ENCODE measurements at regions not wholly inside any gene's neighbourhood (a gene's known extent, or its start where the extent isn't known, plus 50 kb on each side); places are given as distances from the start of the nearest gene placed in this dataset.

DNA sequence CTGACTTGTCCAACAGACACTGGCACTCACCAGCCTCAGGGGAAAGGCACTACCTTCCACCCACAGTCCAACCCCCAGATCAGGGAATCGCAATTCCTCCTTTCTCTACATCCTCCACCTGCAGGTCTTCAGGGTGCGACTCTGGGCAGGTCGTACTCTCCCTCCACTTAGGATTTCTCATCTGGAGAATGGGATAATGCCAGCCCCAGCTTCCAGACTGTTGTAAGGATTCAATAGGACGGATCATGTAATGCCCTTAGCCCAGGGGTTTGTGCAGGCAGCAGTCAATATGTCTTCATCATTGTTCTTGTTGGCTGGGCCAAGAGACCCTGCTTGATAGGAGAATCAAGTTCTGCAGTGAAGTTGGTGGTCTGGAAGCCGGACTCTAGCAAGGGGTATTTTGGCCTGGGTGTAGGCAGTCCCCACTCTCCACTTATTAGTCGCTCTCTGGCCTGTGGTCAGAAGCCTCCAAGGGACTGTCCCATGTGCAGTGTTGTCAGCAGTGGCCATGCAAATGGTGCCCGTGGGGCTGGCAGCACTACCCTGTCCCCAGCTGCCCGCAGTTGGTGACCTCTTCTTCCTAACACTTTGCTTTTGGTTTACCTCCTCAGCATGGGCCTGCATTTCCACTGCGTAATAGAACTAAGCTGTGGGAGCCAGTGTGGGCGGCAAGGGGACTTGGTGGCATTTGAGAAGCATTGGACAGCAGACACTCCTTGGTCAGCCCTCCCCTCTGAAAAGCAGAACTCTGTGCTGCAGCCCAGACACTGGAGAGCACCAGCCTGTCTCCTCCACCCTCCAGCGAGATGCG is 172.4 kb upstream of the HS6ST1 start:
- TF ChIP-seq, protein P1, sequence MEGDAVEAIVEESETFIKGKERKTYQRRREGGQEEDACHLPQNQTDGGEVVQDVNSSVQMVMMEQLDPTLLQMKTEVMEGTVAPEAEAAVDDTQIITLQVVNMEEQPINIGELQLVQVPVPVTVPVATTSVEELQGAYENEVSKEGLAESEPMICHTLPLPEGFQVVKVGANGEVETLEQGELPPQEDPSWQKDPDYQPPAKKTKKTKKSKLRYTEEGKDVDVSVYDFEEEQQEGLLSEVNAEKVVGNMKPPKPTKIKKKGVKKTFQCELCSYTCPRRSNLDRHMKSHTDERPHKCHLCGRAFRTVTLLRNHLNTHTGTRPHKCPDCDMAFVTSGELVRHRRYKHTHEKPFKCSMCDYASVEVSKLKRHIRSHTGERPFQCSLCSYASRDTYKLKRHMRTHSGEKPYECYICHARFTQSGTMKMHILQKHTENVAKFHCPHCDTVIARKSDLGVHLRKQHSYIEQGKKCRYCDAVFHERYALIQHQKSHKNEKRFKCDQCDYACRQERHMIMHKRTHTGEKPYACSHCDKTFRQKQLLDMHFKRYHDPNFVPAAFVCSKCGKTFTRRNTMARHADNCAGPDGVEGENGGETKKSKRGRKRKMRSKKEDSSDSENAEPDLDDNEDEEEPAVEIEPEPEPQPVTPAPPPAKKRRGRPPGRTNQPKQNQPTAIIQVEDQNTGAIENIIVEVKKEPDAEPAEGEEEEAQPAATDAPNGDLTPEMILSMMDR (IDR thresholded peaks at IDR 0.05; ENCODE audit: low read depth, low read length): no peak

DNA sequence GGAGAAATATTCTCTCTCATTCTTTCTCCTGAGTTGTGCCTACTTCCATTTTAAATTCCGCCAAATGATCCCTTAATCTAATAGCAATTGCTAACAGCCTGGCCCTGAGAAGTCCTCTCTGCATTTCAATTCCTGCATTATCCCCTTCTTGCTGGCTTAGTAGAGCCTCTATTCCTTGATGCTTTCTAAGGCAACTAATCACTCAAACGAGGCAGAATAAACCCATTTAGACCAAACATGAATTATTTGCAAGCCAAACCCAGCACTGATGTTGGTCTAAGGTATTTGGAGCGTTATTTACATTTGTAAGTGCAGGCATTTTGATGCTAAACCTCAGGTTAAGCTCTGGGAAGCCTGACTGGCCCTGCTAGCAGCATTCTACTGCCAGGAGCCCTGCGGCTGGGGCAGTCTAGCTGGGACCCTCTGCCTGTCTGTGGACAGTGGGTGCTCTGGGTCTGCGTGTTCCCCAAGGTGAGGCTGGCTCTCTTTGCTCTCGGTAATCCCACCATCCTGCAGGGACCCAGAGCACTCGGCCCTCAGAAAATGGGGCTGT is 173.1 kb upstream of the HS6ST1 start:
- no peak overlapping the region for H3K4me3 ChIP-seq (replicated peaks in 1 of 2; ENCODE audit: low read depth in 2 of 2, low read length in 2 of 2)
- DNase-seq (ENCODE audit: low read depth in 2 of 2): no peak
- TF ChIP-seq, protein P1 (IDR thresholded peaks at IDR 0.05; ENCODE audit: low read depth, low read length): no peak

More for the DNA sequence above, 172.4 kb upstream of the HS6ST1 start:
- DNase-seq (ENCODE audit: low read depth in 2 of 2): no peak
- no peak overlapping the region for H3K4me3 ChIP-seq (replicated peaks in 1 of 2; ENCODE audit: low read depth in 2 of 2, low read length in 2 of 2)

DNA sequence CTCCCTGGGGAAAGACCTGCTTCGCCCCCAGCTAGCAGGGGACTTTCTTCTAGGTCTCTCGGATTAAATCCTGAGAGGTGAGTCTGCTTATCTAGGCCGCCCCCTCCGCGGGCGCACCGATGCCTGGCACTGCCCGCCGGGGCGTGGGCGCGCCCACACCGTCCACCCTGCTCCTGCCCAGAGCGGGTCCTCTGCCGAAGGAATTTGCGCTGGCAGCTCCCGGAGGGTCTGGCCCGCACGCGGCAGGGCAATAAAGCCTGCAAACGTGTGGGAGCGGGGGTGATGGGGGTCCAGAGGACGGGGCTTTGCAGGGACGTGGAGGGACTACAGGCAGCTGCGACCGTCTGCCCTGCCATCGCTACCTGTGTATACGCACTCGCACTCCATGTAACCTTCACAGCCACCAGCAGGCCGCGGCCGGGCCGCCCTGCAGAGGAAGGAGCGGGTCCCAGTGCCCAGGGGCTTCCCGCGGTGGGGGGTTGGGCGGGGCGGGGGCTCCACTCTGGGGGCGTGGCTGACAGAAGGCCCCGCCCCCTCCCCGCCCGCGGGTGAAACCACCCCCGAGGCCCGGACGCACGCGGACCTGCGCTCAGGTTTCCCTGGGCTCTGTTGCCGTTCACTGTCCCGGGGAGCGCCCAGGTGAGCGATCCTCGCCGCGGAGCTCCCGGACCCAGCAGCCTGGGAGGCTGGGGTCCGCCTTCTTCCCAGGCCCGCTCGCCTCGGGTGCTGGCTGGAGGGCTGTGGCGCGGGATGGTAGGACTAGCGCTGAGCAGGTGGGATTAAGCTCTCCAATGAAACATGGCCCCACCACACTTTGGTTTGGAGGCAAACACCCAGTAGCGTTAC is 174.5 kb upstream of the HS6ST1 start:
- H3K4me3 ChIP-seq (replicated peaks in 1 of 2; ENCODE audit: low read depth in 2 of 2, low read length in 2 of 2): no peak overlapping the region
- DNase-seq (ENCODE audit: low read depth in 2 of 2): no peak
- TF ChIP-seq, protein P1 (IDR thresholded peaks at IDR 0.05; ENCODE audit: low read depth, low read length): no peak

DNA sequence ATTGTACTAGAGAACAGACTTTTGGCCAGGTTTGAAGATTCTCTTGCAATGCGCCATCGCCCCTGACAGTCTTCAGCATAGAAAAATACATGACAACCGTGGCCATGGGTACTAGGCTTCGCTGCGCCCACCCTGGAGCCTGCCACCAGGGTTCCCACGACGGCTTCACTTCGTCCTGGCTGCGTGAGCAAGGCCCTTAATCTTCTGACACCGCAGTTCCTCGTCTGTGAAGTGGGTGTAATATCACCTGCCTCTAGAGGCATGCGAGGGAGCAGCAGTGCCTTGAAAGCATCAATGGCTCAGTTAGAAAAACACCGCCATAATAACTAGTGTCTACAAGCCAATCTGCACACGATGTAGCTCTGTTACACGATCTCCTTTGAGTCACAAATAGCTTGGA is 175.2 kb upstream of the HS6ST1 start:
- peak in 1 of 2 donors; percentile 12 for DNase-seq (ENCODE audit: low read depth in 2 of 2)
- no peak overlapping the region for H3K4me3 ChIP-seq (replicated peaks in 1 of 2; ENCODE audit: low read depth in 2 of 2, low read length in 2 of 2)
- TF ChIP-seq, protein P1 (IDR thresholded peaks at IDR 0.05; ENCODE audit: low read depth, low read length): no peak

DNA sequence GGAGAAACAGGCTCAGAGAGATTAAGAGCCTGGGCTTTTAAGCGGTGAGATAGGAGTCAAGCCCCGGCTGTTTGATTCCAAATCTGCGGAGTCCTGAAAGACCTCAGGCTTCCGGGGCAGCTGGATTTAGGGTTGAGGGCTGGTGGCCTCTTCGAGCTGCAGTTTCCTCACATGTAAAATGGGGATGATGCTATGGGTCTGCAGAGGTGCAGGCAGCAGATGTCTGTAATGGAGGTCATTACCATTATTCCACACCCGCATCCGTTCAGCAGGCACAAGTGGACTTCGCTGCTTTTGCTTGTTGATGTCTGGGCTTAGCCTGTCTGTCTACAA is 175.6 kb upstream of the HS6ST1 start:
- TF ChIP-seq, protein P1 (IDR thresholded peaks at IDR 0.05; ENCODE audit: low read depth, low read length): no peak
- H3K4me3 ChIP-seq (replicated peaks in 1 of 2; ENCODE audit: low read depth in 2 of 2, low read length in 2 of 2): no peak overlapping the region
- DNase-seq (ENCODE audit: low read depth in 2 of 2): no peak

DNA sequence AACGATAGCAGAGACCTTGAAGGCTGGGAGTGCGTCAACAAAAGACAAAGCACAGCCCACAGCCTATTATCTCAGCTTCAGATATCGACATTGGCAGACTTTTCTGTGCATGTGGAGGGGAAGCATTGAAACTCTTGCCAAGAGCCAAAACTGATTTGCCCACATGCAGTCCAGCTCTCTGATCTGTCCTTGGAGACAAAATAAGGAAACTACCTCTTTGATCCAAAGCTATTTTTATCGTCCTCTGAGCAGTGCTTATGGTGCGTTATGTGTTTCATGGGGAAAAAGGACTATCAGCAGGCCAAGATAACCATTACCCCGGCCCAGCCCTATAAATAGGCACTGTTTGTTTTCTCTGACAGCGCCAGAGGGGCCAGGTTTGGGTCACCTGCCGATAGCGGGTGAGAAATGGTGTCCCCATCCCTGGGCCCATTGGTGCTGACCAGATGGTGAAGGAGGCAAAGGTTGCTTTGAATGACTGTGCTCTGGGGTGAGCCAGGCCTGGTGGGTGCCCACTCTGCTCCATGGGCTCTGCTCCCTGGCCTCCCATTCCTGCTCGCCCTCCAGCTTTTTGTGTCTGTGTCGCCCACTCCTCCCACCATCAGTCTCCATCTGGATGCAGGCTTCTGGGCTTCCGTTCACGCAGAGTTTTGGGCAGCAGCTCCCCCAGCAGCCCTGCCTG is 176.1 kb upstream of the HS6ST1 start:
- TF ChIP-seq, protein P1 (IDR thresholded peaks at IDR 0.05; ENCODE audit: low read depth, low read length): no peak
- H3K4me3 ChIP-seq (replicated peaks in 1 of 2; ENCODE audit: low read depth in 2 of 2, low read length in 2 of 2): no peak overlapping the region
- DNase-seq (ENCODE audit: low read depth in 2 of 2): peak in 1 of 2 donors; percentile 92
